Uterus (tissue), 2 donors: ENCODE measurements at regions not wholly inside any gene's neighbourhood (a gene's known extent, or its start where the extent isn't known, plus 50 kb on each side); places are given as distances from the start of the nearest gene placed in this dataset.

Experiments used
- CTCF ChIP-seq, 4 experiments: fragments of 200-600 bp in 2 of 4; fragments of 450-650 bp in 2 of 4; sonication (generic) in 2 of 4; IDR thresholded peaks; one replicate each; pipeline ENCODE4 v1.5.1; 2016 to 2019; ENCODE audit warnings: antibody characterized with exemption in 4 of 4, mild to moderate bottlenecking in 2 of 4, moderate library complexity in 1 of 4
- POLR2A ChIP-seq, 2 donors: fragments of 450-650 bp; IDR thresholded peaks; one replicate each; pipeline ENCODE4 v1.6.1; 2016; ENCODE audit warnings: antibody characterized with exemption in 2 of 2, mild to moderate bottlenecking in 1 of 2, moderate library complexity in 1 of 2

GRCh38 chr5:2669913-2670312 lies 81.6 kb downstream of the IRX2 start:
- TF ChIP-seq CTCF (IDR thresholded peaks at IDR 0.05): no peak
- no peak for TF ChIP-seq POLR2A (IDR thresholded peaks at IDR 0.05)
